ENCODE measurements at regions not wholly inside any gene's neighbourhood (a gene's known extent, or its start where the extent isn't known, plus 50 kb on each side); places are given as distances from the start of the nearest gene placed in this dataset.

- TF ChIP-seq CTCF (IDR thresholded peaks at IDR 0.05; ENCODE audit: insufficient read depth, low read length, missing control alignments): no peak
- CTCF ChIA-PET: no interaction called here
- POLR2A ChIA-PET: no interaction called here
- no peak for DNase-seq (ENCODE audit: low read depth, low spot score)
- H3K4me3 ChIP-seq (ENCODE audit: low read depth, low read length): no peak overlapping the region
These were observed 446.3 kb upstream of the FRG1 start for GRCh38 chr4:189494407-189494806.

- H3K4me3 ChIP-seq (ENCODE audit: low read depth, low read length): no peak overlapping the region
- TF ChIP-seq CTCF (IDR thresholded peaks at IDR 0.05; ENCODE audit: insufficient read depth, low read length, missing control alignments): no peak
- no peak for DNase-seq (ENCODE audit: low read depth, low spot score)
- ChIA-PET CTCF (no interaction called here), POLR2A (no interaction called here)
These were observed 443.2 kb upstream of the FRG1 start for GRCh38 chr4:189497516-189497915.

- ChIA-PET POLR2A (no interaction called here), CTCF (no interaction called here)
- no peak for TF ChIP-seq CTCF (IDR thresholded peaks at IDR 0.05; ENCODE audit: insufficient read depth, low read length, missing control alignments)
- H3K4me3 ChIP-seq (ENCODE audit: low read depth, low read length): no peak overlapping the region
- no peak for DNase-seq (ENCODE audit: low read depth, low spot score)
These were observed 442.7 kb upstream of the FRG1 start for GRCh38 chr4:189497996-189498395.

- no peak for TF ChIP-seq CTCF (IDR thresholded peaks at IDR 0.05; ENCODE audit: insufficient read depth, low read length, missing control alignments)
- no peak overlapping the region for H3K4me3 ChIP-seq (ENCODE audit: low read depth, low read length)
- no peak for DNase-seq (ENCODE audit: low read depth, low spot score)
- ChIA-PET CTCF (no interaction called here), POLR2A (no interaction called here)
These were observed 442.2 kb upstream of the FRG1 start for GRCh38 chr4:189498457-189498856.

GRCh38 chr4:189499696-189500095 is 441.0 kb upstream of the FRG1 start:
- no peak for TF ChIP-seq CTCF (IDR thresholded peaks at IDR 0.05; ENCODE audit: insufficient read depth, low read length, missing control alignments)
- no peak overlapping the region for H3K4me3 ChIP-seq (ENCODE audit: low read depth, low read length)
- ChIA-PET CTCF (no interaction called here), POLR2A (no interaction called here)
- DNase-seq (ENCODE audit: low read depth, low spot score): no peak

GRCh38 chr4:189500970-189501369 is 439.7 kb upstream of the FRG1 start:
- no peak overlapping the region for H3K4me3 ChIP-seq (ENCODE audit: low read depth, low read length)
- CTCF ChIA-PET: no interaction called here
- no peak for DNase-seq (ENCODE audit: low read depth, low spot score)
- no peak for TF ChIP-seq CTCF (IDR thresholded peaks at IDR 0.05; ENCODE audit: insufficient read depth, low read length, missing control alignments)
- POLR2A ChIA-PET: no interaction called here
